ENCODE measurements at regions not wholly inside any gene's neighbourhood (a gene's known extent, or its start where the extent isn't known, plus 50 kb on each side); places are given as distances from the start of the nearest gene placed in this dataset.

- TF ChIP-seq POLR2AphosphoS5 (IDR thresholded peaks at IDR 0.05) (no peak), CTCF (IDR thresholded peaks at IDR 0.05) (no peak), POLR2A (IDR thresholded peaks at IDR 0.05) (no peak)
Measured at GRCh38 chr13:107332188-107332587, 764.3 kb upstream of the ARGLU1 start.

Data from breast epithelium (tissue), 3 donors.